ENCODE measurements at regions not wholly inside any gene's neighbourhood (a gene's known extent, or its start where the extent isn't known, plus 50 kb on each side); places are given as distances from the start of the nearest gene placed in this dataset.

GRCh38 chr2:55768991-55769390 lies 75.3 kb upstream of the PNPT1 start:
- ChIA-PET CTCF (interaction anchor here (0.9 kb wide), 1 partner anchor 51 kb away, joined by 4 read pairs; no protein-coding TSS in a partner anchor), POLR2A (no interaction called here)
- FAIRE-seq = no peak
- no peak for DNase-seq (ENCODE audit: low read depth, low spot score)
- intact Hi-C loops (cut with micrococcal nuclease) (no loop called here), dilution Hi-C loops (cut with MboI; ENCODE audit: extremely low pct_ligation_motif_present, low sequenced_read_pairs) (no loop called here)
- Histone ChIP-seq H3K9me1 (replicated peaks; ENCODE audit: control insufficient read depth, extremely low read depth, insufficient read depth, low read length) (no peaks in the 10 kb centered on the region), H3K9me3 (replicated peaks; ENCODE audit: control insufficient read depth, insufficient read depth, low read length) (no peaks in the 10 kb centered on the region), H4K20me1 (replicated peaks; ENCODE audit: control insufficient read depth, extremely low read depth, insufficient read depth, low read length) (no peaks in the 10 kb centered on the region), H3K27ac (ENCODE audit: insufficient read depth, low read depth, low read length) (no peak overlapping the region), H3K4me3 (replicated peaks in 1 of 3; ENCODE audit: insufficient read depth in 1 of 3, low read depth in 1 of 3, low read length in 3 of 3) (no peak overlapping the region), H3K27me3 (ENCODE audit: control insufficient read depth in 2 of 2, insufficient read depth in 2 of 2, low read length in 2 of 2) (no peaks in the 10 kb centered on the region), H3K4me1 (ENCODE audit: control insufficient read depth, extremely low read depth, insufficient read depth, low read length) (peaks cover 24% of the 10 kb centered on the region), H2AFZ (ENCODE audit: low read depth, low read length) (no peak overlapping the region), H3K4me2 (ENCODE audit: insufficient read depth, low read length) (no peak overlapping the region), H3K36me3 (ENCODE audit: control insufficient read depth in 2 of 2, extremely low read depth in 1 of 2, insufficient read depth in 2 of 2, low read length in 2 of 2) (no peaks in the 10 kb centered on the region), H3K9ac (replicated peaks; ENCODE audit: extremely low read depth, insufficient read depth, low read length) (no peak overlapping the region), H3K79me2 (ENCODE audit: control insufficient read depth, insufficient read depth, low read length) (no peaks in the 10 kb centered on the region)
- BruUV-seq (replicated peaks) = no TSS peak
- TF ChIP-seq MYC (IDR thresholded peaks at IDR 0.05; ENCODE audit: low read depth, low read length) = no peak
- TF ChIP-seq POLR2AphosphoS5 (IDR thresholded peaks at IDR 0.05; ENCODE audit: insufficient read depth, low read depth, low read length) = no peak
- TF ChIP-seq JUN (IDR thresholded peaks at IDR 0.05; ENCODE audit: borderline replicate concordance, insufficient read depth, insufficient read length, low read depth) = no peak
- no peak for TF ChIP-seq POLR2A (IDR thresholded peaks at IDR 0.05; ENCODE audit: low read depth, low read length)
- TF ChIP-seq EZH2 (IDR thresholded peaks at IDR 0.05; ENCODE audit: borderline replicate concordance, low read depth, low read length, severe bottlenecking) = no peak
- no peak for TF ChIP-seq CTCF (IDR thresholded peaks at IDR 0.05; ENCODE audit: extremely low read depth in 1 of 2, insufficient read depth in 1 of 2, low read depth in 1 of 2, low read length in 2 of 2)
- TF ChIP-seq MAX (IDR thresholded peaks at IDR 0.05; ENCODE audit: insufficient read depth, insufficient read length) = no peak
- no peak for TF ChIP-seq GATA2 (IDR thresholded peaks at IDR 0.05; ENCODE audit: insufficient read depth, insufficient read length, low read depth, low read length)
- no peak for TF ChIP-seq FOS (IDR thresholded peaks at IDR 0.05; ENCODE audit: borderline replicate concordance, insufficient read depth, low read length)
